Fibroblast of upper back skin (primary cell): ENCODE measurements at regions not wholly inside any gene's neighbourhood (a gene's known extent, or its start where the extent isn't known, plus 50 kb on each side); places are given as distances from the start of the nearest gene placed in this dataset.
"Not testable (repeated sequence)": the region's sequence is repeated elsewhere in the genome, so short reads cannot be mapped to it uniquely, and the experiment has no call there.

ENCODE experiments used
- DNase-seq: peaks from one replicate; pipeline ENCODE4 v3.0.0-alpha.2; 2013

- no peak for DNase-seq
Observed at GRCh38 chr2:20499387-20499786, 52.5 kb downstream of the RHOB start.

- DNase-seq: peak; percentile 98
Observed at GRCh38 chr2:20501974-20502373, 55.1 kb downstream of the RHOB start.

GRCh38 chr2:20502496-20502895 is 55.6 kb downstream of the RHOB start:
- DNase-seq: not testable (repeated sequence)

GRCh38 chr2:20504174-20504573 is 57.3 kb downstream of the RHOB start:
- no peak for DNase-seq

GRCh38 chr2:20506201-20506685 is 59.4 kb downstream of the RHOB start:
- DNase-seq: peak; percentile 58

GRCh38 chr2:20507166-20507692 is 60.4 kb downstream of the RHOB start:
- DNase-seq: peak; percentile 33

GRCh38 chr2:20507711-20508110 is 60.8 kb downstream of the RHOB start:
- no peak for DNase-seq

- DNase-seq: no peak
Observed at GRCh38 chr2:20509301-20509769, 62.5 kb downstream of the RHOB start.

GRCh38 chr2:20509770-20510490 is 63.1 kb downstream of the RHOB start:
- no peak for DNase-seq

- no peak for DNase-seq
Observed at GRCh38 chr2:20511130-20511529, 64.3 kb downstream of the RHOB start.

- DNase-seq: no peak
Observed at GRCh38 chr2:20512061-20512605, 65.3 kb downstream of the RHOB start.

- DNase-seq: no peak
Observed at GRCh38 chr2:20513946-20514345, 67.1 kb downstream of the RHOB start.

GRCh38 chr2:20514596-20515269 is 67.9 kb downstream of the RHOB start:
- peak; percentile 95 for DNase-seq

GRCh38 chr2:20515290-20516220 is 68.7 kb downstream of the RHOB start:
- DNase-seq: no peak

GRCh38 chr2:20516291-20516645 is 69.4 kb downstream of the RHOB start:
- DNase-seq: no peak

- DNase-seq: no peak
Observed at GRCh38 chr2:20516646-20517341, 69.9 kb downstream of the RHOB start.

GRCh38 chr2:20519309-20519708 is 72.4 kb downstream of the RHOB start:
- DNase-seq: no peak

- no peak for DNase-seq
Observed at GRCh38 chr2:20520128-20520527, 73.3 kb downstream of the RHOB start.

GRCh38 chr2:20521193-20521592 is 74.3 kb downstream of the RHOB start:
- no peak for DNase-seq

- DNase-seq: no peak
Observed at GRCh38 chr2:20521682-20522189, 74.9 kb downstream of the RHOB start.

- DNase-seq: no peak
Observed at GRCh38 chr2:20523073-20523798, 76.4 kb downstream of the RHOB start.
